Panc1 (cell line): ENCODE measurements at regions not wholly inside any gene's neighbourhood (a gene's known extent, or its start where the extent isn't known, plus 50 kb on each side); places are given as distances from the start of the nearest gene placed in this dataset.
"Not testable (repeated sequence)": the region's sequence is repeated elsewhere in the genome, so short reads cannot be mapped to it uniquely, and the experiment has no call there.

Source experiments
- ATAC-seq: fragments of 200-7000 bp; cut with Tn5 transposase; 2 replicates; pipeline ENCODE4 v1.9.1; 2020; ENCODE audit warnings: mild to moderate bottlenecking, moderate library complexity
- BruUV-seq: library from RNA; stranded (reverse); fragments of 400-500 nt; replicated peaks from 2 replicates; lab custom pipeline; 2021; lab: Mats Ljungman, UMichigan
- CTCF ChIA-PET: fragments of 300-600 bp; sonication (Branson Sonifier 250); formaldehyde crosslinking; loops from one replicate; lab custom pipeline; 2022; ENCODE audit warnings: antibody characterized with exemption; lab: Charles Lee
- POLR2A ChIA-PET: fragments of 300-600 bp; sonication (Branson Sonifier 250); formaldehyde crosslinking; loops from one replicate; lab custom pipeline; 2022; ENCODE audit warnings: antibody characterized with exemption; lab: Charles Lee
- DNase-seq: peaks from one replicate; pipeline ENCODE4 v3.0.0-alpha.2; 2010; ENCODE audit warnings: low read depth, low spot score
- H3K27ac ChIP-seq: 2 replicates; pipeline ENCODE4 v1.5.1; 2011; ENCODE audit warnings: mild to moderate bottlenecking, low read length, inconsistent platforms
- H3K27me3 ChIP-seq: fragments of 200-500 bp; sonication (Bioruptor generic); 2 replicates; pipeline ENCODE4 v1.6.0; 2014; ENCODE audit warnings: low read length, inconsistent platforms; ENCODE audit not compliant: control insufficient read depth, insufficient read depth
- H3K36me3 ChIP-seq: fragments of 200-500 bp; sonication (Bioruptor generic); 2 replicates; pipeline ENCODE4 v1.5.1; 2014; ENCODE audit warnings: inconsistent platforms, mild to moderate bottlenecking, low read length, moderate library complexity; ENCODE audit not compliant: control insufficient read depth, insufficient read depth
- H3K4me1 ChIP-seq: 2 replicates; pipeline ENCODE4 v1.5.1; 2011; ENCODE audit warnings: inconsistent platforms, mild to moderate bottlenecking, low read length, moderate library complexity; ENCODE audit not compliant: control insufficient read depth, insufficient read depth
- H3K4me3 ChIP-seq, 2 experiments: 2 replicates each; pipeline ENCODE4 v1.5.1; 2011 to 2012; ENCODE audit warnings: low read depth in 2 of 2, low read length in 2 of 2, mild to moderate bottlenecking in 2 of 2, inconsistent platforms in 1 of 2, moderate library complexity in 1 of 2
- H3K9me3 ChIP-seq: fragments of 200-500 bp; sonication (Bioruptor generic); 2 replicates; pipeline ENCODE4 v1.5.1; 2014; ENCODE audit warnings: low read depth, mild to moderate bottlenecking, inconsistent platforms, low read length, moderate library complexity; ENCODE audit not compliant: control insufficient read depth, insufficient read depth
- POLR2AphosphoS5 ChIP-seq: IDR thresholded peaks from 2 replicates; pipeline ENCODE4 v1.6.1; 2012; ENCODE audit warnings: mild to moderate bottlenecking, low read depth, low read length, moderate library complexity
- SIN3A ChIP-seq: IDR thresholded peaks from 2 replicates; pipeline ENCODE4 v1.6.1; 2012; ENCODE audit warnings: low read depth, mild to moderate bottlenecking, low read length, moderate library complexity, borderline replicate concordance; ENCODE audit not compliant: insufficient read depth
- TCF7L2 ChIP-seq: IDR thresholded peaks from 2 replicates; pipeline ENCODE4 v1.6.1; 2011; ENCODE audit warnings: mild to moderate bottlenecking, low read depth, low read length, inconsistent platforms
- in situ Hi-C: cut with HindIII; loops from 2 replicates; pipeline ENCODE4 v1.10.0; 2016; ENCODE audit warnings: low sequenced_read_pairs, low pct_unique_long_range_greater_than_20kb
- intact Hi-C: fragments of 100-400 bp; cut with micrococcal nuclease; formaldehyde crosslinking; loops from one replicate; pipeline ENCODE4 v1.10.0; 2022; ENCODE audit not compliant: unreplicated experiment
- TF ChIP-seq, protein P1 (sequence below): fragments of 450-650 bp; IDR thresholded peaks from 2 replicates; pipeline ENCODE4 v1.5.1; 2017; ENCODE audit warnings: mild to moderate bottlenecking
- TF ChIP-seq, protein P2 (sequence below), 2 experiments: IDR thresholded peaks; 2 replicates each; pipeline ENCODE4 v1.6.1; 2011 to 2012; ENCODE audit warnings: low read depth in 2 of 2, control low read depth in 1 of 2, low read length in 1 of 2, mild to moderate bottlenecking in 1 of 2, moderate library complexity in 1 of 2; ENCODE audit not compliant: insufficient read depth in 1 of 2

- ChIA-PET POLR2A (no interaction called here), CTCF (no interaction called here)
- H3K9me3 ChIP-seq = no peaks in the 10 kb centered on the region
- TF ChIP-seq POLR2AphosphoS5 (no peak), TCF7L2 (no peak), SIN3A (no peak)
- TF ChIP-seq, protein P1, sequence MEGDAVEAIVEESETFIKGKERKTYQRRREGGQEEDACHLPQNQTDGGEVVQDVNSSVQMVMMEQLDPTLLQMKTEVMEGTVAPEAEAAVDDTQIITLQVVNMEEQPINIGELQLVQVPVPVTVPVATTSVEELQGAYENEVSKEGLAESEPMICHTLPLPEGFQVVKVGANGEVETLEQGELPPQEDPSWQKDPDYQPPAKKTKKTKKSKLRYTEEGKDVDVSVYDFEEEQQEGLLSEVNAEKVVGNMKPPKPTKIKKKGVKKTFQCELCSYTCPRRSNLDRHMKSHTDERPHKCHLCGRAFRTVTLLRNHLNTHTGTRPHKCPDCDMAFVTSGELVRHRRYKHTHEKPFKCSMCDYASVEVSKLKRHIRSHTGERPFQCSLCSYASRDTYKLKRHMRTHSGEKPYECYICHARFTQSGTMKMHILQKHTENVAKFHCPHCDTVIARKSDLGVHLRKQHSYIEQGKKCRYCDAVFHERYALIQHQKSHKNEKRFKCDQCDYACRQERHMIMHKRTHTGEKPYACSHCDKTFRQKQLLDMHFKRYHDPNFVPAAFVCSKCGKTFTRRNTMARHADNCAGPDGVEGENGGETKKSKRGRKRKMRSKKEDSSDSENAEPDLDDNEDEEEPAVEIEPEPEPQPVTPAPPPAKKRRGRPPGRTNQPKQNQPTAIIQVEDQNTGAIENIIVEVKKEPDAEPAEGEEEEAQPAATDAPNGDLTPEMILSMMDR = no peak
- TF ChIP-seq, protein P2, sequence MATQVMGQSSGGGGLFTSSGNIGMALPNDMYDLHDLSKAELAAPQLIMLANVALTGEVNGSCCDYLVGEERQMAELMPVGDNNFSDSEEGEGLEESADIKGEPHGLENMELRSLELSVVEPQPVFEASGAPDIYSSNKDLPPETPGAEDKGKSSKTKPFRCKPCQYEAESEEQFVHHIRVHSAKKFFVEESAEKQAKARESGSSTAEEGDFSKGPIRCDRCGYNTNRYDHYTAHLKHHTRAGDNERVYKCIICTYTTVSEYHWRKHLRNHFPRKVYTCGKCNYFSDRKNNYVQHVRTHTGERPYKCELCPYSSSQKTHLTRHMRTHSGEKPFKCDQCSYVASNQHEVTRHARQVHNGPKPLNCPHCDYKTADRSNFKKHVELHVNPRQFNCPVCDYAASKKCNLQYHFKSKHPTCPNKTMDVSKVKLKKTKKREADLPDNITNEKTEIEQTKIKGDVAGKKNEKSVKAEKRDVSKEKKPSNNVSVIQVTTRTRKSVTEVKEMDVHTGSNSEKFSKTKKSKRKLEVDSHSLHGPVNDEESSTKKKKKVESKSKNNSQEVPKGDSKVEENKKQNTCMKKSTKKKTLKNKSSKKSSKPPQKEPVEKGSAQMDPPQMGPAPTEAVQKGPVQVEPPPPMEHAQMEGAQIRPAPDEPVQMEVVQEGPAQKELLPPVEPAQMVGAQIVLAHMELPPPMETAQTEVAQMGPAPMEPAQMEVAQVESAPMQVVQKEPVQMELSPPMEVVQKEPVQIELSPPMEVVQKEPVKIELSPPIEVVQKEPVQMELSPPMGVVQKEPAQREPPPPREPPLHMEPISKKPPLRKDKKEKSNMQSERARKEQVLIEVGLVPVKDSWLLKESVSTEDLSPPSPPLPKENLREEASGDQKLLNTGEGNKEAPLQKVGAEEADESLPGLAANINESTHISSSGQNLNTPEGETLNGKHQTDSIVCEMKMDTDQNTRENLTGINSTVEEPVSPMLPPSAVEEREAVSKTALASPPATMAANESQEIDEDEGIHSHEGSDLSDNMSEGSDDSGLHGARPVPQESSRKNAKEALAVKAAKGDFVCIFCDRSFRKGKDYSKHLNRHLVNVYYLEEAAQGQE (IDR thresholded peaks at IDR 0.05; ENCODE audit: insufficient read depth in 1 of 2, low read depth in 2 of 2, low read length in 1 of 2) = no peak
- H3K27me3 ChIP-seq = no peaks in the 10 kb centered on the region
- no peak overlapping the region for H3K4me3 ChIP-seq
- in situ Hi-C loops = no loop called here
- H3K4me1 ChIP-seq = no peaks in the 10 kb centered on the region
- intact Hi-C loops = no loop called here
- ATAC-seq (no peak), DNase-seq (no peak)
- no peaks in the 10 kb centered on the region for H3K36me3 ChIP-seq
- H3K27ac ChIP-seq = no peak overlapping the region
- no TSS peak for BruUV-seq
Measured at GRCh38 chr15:26028086-26028740, 165.1 kb upstream of the ATP10A start.

DNA sequence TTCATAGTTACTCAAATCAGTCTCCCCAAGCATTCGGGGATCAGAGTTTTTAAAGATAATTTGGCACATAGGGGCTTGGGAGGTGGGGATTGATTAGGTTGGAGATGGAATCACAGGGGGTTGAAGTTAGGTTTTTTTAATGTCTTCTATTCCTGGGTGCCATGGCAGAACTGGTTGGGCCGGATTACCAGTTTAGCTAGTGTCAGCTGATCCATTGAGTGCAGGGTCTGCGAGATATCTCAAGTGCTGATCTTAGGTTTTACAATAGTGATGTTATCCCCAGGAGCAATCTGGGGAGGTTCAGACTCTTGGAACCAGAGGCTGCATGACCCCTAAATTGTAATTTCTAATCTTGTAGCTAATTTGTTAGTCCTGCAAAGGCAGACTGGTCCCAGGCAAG is 163.5 kb upstream of the ATP10A start:
- intact Hi-C loops, CTCF ChIA-PET, H3K27ac ChIP-seq, H3K9me3 ChIP-seq, H3K4me3 ChIP-seq, DNase-seq, H3K4me1 ChIP-seq, H3K36me3 ChIP-seq, BruUV-seq, in situ Hi-C loops, H3K27me3 ChIP-seq, ATAC-seq: not testable (repeated sequence)
- POLR2A ChIA-PET = interaction anchor here (0.6 kb wide), 1 partner anchor 22 kb away, joined by 3 read pairs; no protein-coding TSS in a partner anchor

- Histone ChIP-seq H3K27ac (no peak overlapping the region), H3K4me3 (no peak overlapping the region), H3K36me3 (no peaks in the 10 kb centered on the region), H3K4me1 (no peaks in the 10 kb centered on the region), H3K9me3 (no peaks in the 10 kb centered on the region), H3K27me3 (no peaks in the 10 kb centered on the region)
- in situ Hi-C loops (no loop called here), intact Hi-C loops (no loop called here)
- TF ChIP-seq, protein P2 (IDR thresholded peaks at IDR 0.05; ENCODE audit: insufficient read depth in 1 of 2, low read depth in 2 of 2, low read length in 1 of 2) = no peak
- TF ChIP-seq SIN3A (no peak), TCF7L2 (no peak), POLR2AphosphoS5 (no peak)
- TF ChIP-seq, protein P1 = no peak
- DNase-seq (no peak), ATAC-seq (no peak)
- CTCF ChIA-PET = no interaction called here
- POLR2A ChIA-PET = no interaction called here
- no TSS peak for BruUV-seq
Measured at GRCh38 chr15:26024241-26024640, 161.1 kb upstream of the ATP10A start.
